Activated CD8-positive, alpha-beta memory T cell treated with anti-CD3 and anti-CD28 coated beads for 1 hour (primary cell): ENCODE measurements at regions not wholly inside any gene's neighbourhood (a gene's known extent, or its start where the extent isn't known, plus 50 kb on each side); places are given as distances from the start of the nearest gene placed in this dataset.
"Not testable (repeated sequence)": the region's sequence is repeated elsewhere in the genome, so short reads cannot be mapped to it uniquely, and the experiment has no call there.

ENCODE experiments used
- DNase-seq, 2 donors: peaks; one replicate each; pipeline ENCODE4 v3.0.0-alpha.2; 2020; ENCODE audit warnings: low read depth in 1 of 2; ENCODE audit errors: extremely low read depth in 1 of 2

DNA sequence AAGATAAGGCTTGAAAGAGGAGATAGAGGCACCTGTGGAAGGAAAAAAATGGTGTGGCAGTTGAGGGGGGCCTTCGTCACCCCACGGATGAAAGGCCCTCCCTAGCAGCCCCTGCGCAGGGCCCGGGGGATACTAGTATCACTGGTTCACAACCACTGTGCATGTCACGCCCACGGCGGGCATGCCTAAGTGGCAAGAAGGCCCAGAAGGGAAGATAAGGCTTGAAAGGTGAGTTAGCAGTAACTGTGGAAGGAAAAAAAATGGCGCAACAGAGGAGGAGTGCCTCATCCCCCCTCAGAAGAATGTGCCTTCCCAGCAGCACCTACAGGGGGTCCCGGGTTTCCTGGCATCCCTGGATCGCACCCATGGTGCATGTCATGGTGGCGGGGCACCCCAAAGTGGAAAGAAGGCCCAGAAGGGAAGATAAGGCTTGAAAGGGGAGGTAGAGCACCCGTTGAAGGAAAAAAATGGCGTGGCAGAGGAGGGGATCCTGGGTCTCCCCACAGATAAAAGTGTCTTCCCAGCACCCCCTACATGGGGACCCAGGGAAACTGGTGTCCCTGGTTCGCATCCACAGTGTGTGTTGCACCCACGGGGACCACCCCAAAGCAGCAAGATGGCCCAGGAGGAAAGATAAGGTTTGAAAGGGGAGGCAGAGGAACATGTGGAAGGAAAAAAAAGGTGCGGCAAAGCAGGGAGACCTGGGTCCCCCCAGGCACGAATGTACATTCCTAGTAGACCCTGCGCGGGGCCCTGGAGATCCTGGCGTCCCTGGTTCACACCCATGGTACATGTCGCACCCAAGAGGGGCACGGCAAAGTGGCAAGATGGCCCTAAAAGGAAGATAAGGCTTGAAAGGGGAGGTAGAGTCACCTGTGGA, 279.2 kb downstream of the ALG10 start:
- DNase-seq, result no peak

DNA sequence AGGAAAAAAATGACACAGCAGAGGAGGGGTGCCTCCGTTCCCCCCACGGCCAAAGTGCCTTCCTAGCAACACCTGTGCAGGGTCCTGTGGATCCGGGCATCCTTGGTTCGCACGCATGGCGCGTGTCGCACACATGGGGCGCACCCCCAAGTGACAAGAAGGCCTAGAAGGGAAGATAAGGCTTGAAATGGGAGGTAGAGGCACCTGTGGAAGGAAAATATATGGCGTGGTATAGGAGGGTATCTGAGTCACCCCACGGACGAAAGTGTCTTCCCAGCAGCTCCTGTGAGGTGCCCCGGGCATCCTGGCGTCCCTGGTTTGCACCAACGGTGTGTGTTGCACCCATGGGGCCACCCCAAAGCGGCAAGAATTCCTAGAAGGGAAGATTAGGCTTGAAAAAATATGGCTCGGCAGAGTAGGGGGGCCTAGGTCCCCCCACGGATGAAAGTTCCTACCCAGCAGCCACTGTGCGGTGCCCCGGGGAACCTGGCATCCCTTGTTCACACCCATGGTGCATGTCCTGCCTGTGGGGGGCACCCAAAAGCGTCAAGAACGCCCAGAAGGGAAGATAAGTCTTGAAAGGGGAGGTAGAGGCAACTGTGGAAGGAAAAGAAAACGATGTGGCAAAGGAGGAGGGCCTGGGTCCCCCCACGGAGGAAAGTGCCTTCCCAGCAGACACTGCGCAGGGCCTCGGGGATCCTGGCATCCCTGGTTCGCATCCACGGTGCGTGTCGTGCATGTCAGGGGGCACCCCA, 280.0 kb downstream of the ALG10 start:
- DNase-seq, result no peak

DNA sequence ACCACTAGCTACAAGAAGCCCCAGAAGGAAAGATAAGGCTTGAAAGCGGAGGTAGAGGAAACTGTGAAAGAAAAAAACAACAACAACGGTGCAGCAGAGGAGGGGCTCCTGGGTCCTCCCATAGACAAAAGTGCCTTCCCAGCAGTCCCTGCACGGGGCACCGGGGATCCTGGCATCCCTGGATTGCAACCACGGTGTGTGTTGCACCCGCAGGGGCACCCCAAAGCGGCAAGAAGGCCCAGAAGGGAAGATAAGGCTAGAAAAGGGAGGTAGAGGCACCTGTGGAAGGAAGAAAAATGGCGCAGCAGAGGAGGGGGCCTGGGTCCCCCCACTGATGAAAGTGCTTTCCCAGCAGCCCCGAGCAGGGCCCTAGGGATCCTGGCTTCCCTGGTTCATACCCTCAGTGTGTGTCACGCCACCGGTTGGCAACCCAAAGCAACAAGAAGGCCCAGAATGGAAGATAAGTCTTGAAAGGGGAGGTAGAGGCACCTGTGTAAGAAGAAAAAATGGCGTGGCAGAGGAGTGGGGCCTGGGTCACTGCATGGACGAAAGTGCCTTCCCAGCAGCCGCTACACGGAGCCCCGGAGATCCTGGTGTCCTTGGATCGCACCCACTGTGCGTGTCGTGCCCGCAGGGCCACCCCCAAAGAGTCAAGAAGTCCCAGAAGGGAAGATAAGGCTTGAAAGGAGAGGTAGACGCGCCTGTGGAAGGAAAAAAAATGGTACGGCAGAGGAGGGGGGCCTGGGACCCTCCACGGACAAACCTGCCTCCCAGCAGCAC, 281.0 kb downstream of the ALG10 start:
- no peak for DNase-seq

DNA sequence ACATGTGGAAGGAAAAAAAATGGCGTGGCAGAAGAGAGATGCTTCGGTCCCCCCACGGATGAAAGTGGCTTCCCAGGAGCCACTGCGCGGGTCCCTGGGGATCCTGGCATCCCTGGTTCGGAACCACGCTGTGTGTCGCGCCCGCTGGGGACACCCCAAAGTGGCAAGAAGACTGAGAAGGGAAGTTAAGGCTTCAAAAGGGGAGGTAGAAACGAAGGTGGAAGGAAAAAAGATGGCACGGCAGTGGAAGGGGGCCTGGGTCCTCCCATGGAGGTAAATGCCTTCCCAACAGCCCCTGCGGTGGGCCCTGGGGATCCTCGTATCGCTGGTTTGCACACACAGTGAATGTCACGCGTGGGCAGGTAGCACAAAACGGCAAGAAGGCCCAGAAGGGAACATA, 281.7 kb downstream of the ALG10 start:
- DNase-seq, result no peak

DNA sequence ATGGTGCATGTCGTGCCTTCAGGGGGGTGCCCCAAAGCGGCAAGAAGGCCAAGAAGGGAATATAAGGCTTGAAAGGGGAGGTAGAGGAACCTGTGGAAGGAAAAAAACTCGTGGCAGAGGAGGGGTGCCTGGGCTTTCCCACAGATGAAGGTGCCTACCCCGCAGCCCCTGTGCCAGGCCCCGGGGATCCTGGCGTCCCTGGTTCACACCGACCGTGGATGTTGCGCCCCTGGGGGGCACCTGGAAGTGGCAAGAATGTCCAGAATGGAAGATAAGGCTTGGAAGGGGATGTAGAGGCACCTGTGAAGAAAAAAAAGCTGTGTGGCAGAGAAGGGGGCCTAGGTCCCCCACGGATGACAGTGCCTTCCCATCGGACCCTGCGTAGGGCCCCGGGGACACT, 282.2 kb downstream of the ALG10 start:
- DNase-seq, result no peak

DNA sequence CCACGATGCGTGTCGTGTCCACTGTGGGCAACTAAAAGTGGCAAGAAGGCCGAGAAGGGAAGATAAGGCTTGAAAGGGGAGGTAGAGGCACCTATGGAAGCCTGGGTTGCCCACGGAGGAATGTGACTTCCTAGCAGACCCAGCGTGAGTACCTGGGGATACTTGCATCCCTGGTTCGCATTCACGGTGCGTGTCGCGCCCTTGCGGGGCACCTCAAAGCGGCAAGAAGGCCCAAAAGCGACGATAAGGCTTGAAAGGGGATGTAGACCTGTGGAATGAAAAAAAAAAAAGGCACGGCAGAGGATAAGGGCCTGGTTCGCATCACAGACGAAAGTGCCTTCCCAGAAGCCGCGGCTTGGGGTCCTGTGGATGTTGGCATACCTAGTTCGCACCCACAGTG, 282.9 kb downstream of the ALG10 start:
- no peak for DNase-seq

DNA sequence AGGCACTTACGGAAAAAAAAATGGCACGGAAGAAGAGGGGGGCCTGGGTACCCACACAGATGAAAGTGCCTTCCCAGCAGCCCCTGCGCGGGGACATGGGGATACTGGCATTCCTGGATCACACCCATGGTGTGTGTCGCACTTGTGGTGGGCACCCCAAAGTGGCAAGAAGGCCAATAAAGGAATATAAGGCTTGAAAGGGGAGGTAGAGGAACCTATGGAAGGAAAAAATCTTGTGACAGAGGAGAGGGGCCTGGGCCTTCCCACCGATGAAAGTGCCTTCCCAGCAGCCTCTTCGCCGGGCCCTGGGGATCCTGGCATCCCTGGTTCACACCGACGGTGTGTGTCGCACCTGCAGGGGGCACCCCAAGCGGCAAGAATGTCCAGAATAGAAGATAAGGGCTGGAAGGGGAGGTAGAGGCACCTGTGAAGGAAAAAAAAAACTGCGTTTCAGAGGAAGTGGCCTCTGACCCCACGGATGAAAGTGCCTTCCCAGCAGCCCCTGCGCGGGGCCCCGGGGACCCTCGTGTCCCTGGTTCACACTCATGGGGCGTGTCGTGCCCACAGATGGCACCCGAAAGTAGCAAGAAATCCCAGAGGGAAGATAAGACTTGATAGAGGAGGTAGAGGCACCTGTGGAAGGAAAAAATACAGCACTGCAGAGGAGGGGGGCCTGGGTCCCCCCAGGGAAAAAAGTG, 284.0 kb downstream of the ALG10 start:
- DNase-seq, result no peak

DNA sequence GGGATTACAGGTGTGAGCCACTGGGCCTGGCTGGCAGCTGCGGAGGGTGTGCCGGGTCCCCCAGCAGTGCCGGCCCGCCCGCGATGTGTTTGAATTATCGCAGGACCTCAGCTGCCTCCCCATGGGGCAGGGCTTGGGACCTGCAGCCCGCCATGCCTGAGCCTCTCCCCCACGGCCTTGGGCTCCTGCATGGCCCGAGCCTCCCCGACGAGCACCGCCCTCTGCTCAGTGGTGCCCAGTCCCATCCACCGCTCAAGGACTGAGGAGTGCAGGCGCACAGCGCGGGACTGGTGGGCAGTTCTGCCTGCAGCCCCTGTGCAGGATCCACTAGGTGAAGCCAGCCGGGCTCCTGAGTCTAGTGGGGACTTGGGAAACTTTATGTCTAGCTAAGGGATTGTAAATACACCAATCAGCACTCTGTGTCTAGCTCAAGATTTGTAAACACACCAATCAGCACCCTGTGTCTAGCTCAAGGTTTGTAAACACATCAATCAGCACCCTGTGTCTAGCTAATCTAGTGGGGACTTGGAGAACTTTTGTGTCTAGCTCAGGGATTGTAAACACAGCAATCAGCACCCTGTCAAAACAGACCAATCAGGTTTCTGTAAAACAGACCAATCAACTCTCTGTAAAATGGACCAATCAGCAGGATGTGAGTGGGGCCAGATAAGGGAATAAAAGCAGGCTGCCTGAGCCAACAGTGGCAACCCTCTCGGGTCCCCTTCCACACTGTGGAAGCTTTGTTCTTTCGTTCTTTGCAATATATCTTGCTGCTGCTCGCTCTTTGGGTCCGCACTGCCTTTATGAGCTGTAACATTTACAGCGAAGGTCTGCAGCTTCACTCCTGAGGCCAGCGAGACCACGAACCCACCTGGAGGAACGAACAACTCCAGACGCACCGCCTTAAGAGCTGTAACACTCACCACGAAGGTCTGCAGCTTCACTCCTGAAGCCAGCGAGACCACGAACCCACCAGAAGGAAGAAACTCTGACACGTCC, 287.8 kb downstream of the ALG10 start:
- not testable (repeated sequence) for DNase-seq

DNA sequence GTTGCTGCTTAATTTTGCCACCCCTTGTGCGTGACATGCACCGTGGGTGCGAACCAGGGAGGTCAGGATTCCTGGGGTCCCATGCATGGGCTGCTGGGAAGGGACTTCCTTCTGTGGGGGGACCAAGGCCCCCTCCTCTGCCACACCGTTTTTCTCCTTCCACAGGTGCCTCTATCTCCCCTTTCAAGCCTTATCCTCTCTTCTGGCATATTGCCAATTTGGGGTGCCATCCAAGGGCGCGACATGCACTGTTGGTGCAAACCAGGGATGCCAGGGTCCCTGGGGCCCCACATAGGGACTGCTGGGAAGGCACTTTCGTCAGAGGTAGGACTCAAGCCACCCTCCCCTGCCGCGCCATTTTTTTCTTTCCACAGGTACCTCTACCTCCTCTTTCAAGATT, 289.0 kb downstream of the ALG10 start:
- no peak for DNase-seq

DNA sequence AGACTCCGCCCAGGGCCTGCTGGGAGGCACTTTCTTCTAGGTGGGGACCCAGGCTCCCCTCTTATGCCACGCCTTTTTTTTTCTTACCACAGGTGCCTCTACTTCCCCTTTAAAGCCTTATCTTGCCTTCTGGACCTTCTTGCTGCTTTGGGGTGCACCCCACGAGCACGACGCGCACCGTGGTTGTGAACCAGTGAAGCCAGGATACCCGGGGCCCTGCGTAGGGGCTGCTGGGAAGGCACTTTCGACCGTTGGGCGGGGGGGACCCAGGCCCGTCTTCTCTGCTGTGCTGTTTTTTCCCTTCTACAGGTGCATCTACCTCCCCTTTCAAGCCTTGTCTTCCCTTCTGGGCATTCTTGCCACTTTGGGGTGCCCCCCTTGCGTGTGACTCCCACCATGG, 305.4 kb downstream of the ALG10 start:
- no peak for DNase-seq

DNA sequence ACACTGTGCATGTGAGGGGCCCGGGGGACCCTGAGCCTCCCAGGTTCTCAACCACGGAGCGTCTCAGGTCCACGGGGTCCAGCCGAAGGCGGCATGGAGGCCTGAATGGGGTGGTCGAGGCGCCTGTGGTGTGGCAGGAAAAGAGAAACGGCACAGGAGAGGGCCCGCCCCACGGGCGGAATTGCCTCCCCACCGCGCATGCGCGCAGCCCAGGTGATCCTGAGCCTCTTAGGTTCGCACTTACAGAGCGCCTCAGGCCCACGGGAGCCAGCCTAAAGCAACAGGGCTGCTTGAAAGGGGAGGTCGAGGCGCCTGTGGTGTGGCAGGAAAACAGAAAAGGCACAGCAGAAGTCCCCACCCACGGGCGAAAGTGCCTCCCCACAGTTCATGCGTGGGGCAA, 311.0 kb downstream of the ALG10 start:
- DNase-seq, result no peak

DNA sequence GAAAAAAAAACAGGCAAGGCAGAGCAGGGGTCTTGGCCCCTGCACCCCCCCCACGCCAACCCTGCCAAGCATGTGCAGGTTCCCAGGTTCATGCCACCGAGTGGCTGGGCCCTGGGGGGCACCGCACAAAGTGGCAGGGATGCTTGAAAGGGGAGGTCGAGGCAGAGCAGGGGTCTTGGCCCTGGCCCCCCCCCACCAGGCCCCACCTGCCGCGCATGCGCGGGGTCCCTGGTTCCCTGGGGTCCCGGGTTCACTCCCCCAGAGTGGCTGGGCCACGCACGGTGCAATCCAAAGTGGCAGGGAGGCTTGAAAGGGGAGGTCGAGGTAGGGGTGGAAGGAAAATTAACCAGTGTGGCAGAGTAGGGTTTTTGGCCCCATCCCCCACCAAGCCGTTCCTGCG, 312.2 kb downstream of the ALG10 start:
- DNase-seq, result no peak

DNA sequence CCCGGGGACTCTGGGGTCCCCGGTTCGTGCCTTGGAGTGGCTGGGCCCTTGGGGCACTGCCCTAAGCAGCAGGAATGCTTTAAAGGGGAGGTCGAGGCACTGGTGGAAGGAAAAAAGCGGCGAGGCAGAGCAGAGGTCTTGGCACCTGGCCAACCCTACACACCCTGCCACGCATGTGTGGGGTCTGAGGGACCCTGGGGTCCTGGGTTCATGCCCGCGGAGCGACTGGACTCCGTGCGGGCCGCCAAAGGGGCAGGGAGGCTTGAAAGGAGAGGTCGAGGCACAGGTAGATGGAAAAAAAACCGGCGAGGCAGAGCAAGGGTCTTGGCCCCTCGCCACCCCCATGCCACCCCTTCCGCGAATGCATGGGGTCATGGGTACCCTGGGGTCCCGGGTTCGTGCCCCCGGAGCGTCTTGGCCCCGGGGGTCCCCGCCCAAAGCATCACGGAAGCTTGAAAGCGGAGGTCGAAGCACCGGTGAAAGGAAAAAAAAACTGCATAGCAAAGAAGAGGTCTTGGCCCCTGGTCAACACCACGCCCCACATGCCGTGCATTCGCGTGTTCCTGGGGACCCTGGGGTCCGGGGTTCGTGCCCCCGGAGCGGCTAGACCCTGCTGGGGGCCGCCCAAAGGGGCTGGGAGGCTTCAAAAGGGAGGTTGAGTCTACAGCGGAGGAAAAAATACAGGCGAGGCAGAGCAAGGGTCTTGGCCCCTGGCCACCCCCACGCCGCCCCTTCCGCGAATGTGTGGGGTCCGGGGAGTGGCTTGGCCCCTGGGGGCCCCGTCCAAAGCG, 312.9 kb downstream of the ALG10 start:
- no peak for DNase-seq

DNA sequence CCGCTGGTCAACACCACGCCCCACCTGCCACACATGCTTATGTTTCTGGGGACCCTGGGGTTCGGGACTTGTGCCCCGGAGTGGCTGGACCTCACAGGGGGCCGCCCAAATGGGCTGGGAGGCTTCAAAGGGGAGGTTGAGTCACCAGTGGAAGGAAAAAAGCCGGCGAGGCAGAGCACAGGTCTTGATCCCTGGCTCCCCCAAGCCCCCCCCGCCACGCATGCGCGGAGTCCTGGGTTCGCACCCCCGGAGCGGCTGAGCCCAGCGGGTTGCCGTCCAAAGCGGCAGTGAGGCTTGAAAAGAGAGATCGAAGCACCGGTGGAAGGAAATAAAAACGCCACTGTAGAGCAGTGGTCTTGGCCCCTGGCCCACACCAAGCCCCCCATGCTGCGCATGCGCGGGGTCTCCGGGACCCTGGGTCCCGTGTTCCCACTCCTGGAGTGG, 313.5 kb downstream of the ALG10 start:
- no peak for DNase-seq

DNA sequence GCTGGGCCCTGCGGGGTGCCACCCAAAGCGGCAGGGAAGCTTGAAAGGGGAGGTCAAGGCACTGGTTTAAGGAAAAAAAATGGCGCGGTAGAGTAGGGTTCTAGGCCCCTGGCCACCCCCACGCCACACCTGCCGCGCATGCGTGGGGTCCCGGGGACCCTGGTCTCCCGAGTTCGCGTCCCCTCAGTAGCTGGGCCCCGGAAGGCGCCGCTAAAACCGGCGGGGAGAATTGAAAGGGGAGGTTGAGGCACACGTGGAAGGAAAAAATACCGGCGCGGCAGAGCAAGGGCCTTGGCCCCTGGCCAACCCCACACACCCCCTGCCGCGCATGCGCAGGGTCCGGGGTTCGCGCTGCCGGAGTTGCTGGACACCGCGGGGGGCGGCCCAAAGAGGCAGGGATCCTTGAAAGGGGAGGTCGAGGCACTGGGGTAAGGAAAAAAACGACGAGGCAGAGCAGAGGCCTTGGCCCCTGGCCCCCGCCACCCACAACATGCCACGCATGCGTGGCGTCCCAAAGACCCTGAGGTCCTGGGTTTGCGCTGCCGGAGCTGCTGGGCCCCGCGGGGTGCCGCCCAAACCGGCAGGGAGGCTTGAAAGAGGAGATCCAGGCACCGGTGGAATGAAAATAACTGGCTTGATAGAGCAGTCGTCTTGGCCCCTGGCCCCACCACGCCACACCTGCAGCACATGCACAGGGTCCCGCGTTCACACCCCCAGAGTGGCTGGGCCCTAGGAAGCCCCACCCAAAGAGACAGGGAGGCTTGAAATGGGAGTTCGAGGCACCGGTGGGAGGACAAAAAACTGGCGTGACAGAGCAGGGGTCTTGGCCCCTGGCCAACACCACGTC, 314.5 kb downstream of the ALG10 start:
- DNase-seq, result no peak

DNA sequence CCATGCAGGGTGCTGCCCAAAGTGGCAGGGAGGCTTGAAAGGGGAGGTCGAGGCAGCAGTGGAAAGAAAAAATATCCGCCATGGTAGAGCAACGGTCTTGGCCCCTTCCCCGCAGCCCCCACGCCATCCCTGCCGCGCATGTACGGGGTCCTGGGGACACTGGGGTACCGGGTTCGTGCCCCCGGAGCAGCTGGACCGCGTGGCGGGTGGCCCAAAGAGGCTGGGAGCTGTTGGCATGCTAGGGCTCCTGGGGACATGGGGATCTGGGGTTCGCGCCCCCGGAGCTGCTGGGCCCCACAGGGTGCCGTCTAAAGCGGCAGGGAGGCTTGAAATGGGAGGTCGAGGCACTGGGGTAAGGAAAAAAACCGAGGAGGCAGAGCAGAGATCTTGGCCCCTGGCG, 316.5 kb downstream of the ALG10 start:
- no peak for DNase-seq

DNA sequence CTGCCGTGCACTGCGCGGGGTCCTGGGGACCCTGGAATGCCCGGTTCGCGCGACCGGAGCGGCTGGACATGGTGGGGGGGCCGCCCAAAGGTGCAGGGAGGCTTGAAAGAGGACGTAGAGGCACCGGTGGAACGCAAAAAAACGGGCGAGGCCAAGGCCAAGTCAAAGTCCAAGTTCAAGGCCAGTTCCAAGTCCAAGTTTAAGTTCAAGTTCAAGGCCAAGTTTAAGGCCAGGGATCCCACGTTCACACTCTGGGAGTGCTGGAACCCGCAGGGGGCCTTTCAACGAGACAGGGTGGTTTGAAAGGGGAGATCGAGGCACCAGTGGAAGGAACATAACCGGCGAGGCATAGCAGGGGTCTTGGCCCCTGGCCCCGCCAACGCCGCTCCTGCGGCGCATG, 317.6 kb downstream of the ALG10 start:
- no peak for DNase-seq
